OCI-M2 (cell line): ENCODE measurements at regions not wholly inside any gene's neighbourhood (a gene's known extent, or its start where the extent isn't known, plus 50 kb on each side); places are given as distances from the start of the nearest gene placed in this dataset.

Source experiments
- DNase-seq: peaks from one replicate; lab custom pipeline; 2025; ENCODE audit not compliant: unreplicated experiment; lab: John Stamatoyannopoulos, UW

- DNase-seq, result no peak
These were observed 153.4 kb downstream of the PPP1R2C start for GRCh38 chrX:42624524-42624923.

GRCh38 chrX:42619068-42619467 lies 158.9 kb downstream of the PPP1R2C start:
- no peak for DNase-seq

GRCh38 chrX:42616981-42617380 lies 161.0 kb downstream of the PPP1R2C start:
- no peak for DNase-seq

GRCh38 chrX:42615161-42615563 lies 162.8 kb downstream of the PPP1R2C start:
- no peak for DNase-seq

- no peak for DNase-seq
These were observed 171.4 kb downstream of the PPP1R2C start for GRCh38 chrX:42606591-42606990.

GRCh38 chrX:42604302-42604701 lies 173.7 kb downstream of the PPP1R2C start:
- no peak for DNase-seq

GRCh38 chrX:42603016-42603415 lies 174.9 kb downstream of the PPP1R2C start:
- no peak for DNase-seq

GRCh38 chrX:42602566-42602965 lies 175.4 kb downstream of the PPP1R2C start:
- DNase-seq, result no peak

- no peak for DNase-seq
These were observed 175.8 kb downstream of the PPP1R2C start for GRCh38 chrX:42602136-42602535.

GRCh38 chrX:42597481-42597880 lies 180.5 kb downstream of the PPP1R2C start:
- DNase-seq, result no peak

- no peak for DNase-seq
These were observed 191.9 kb downstream of the PPP1R2C start for GRCh38 chrX:42585842-42586621.

GRCh38 chrX:42577936-42578470 lies 200.0 kb downstream of the PPP1R2C start:
- no peak for DNase-seq

- DNase-seq, result no peak
These were observed 210.7 kb downstream of the PPP1R2C start for GRCh38 chrX:42567268-42567667.

GRCh38 chrX:42565739-42566138 lies 212.2 kb downstream of the PPP1R2C start:
- no peak for DNase-seq

GRCh38 chrX:42546800-42547199 lies 231.2 kb downstream of the PPP1R2C start:
- DNase-seq, result no peak

- DNase-seq, result no peak
These were observed 233.1 kb downstream of the PPP1R2C start for GRCh38 chrX:42544883-42545282.

- no peak for DNase-seq
These were observed 236.4 kb downstream of the PPP1R2C start for GRCh38 chrX:42541554-42541953.

GRCh38 chrX:42540146-42540545 lies 237.8 kb downstream of the PPP1R2C start:
- DNase-seq, result no peak

GRCh38 chrX:42538405-42538804 lies 239.6 kb downstream of the PPP1R2C start:
- DNase-seq, result no peak

GRCh38 chrX:42536286-42536685 lies 241.7 kb downstream of the PPP1R2C start:
- DNase-seq, result no peak

GRCh38 chrX:42535233-42535632 lies 242.7 kb downstream of the PPP1R2C start:
- DNase-seq, result no peak

- no peak for DNase-seq
These were observed 244.2 kb downstream of the PPP1R2C start for GRCh38 chrX:42533761-42534160.

GRCh38 chrX:42531441-42531840 lies 246.5 kb downstream of the PPP1R2C start:
- DNase-seq, result no peak
